DOHH2 (cell line): ENCODE measurements at regions not wholly inside any gene's neighbourhood (a gene's known extent, or its start where the extent isn't known, plus 50 kb on each side); places are given as distances from the start of the nearest gene placed in this dataset.
"Not testable (repeated sequence)": the region's sequence is repeated elsewhere in the genome, so short reads cannot be mapped to it uniquely, and the experiment has no call there.

Experiments
- H3F3A ChIP-seq: fragments of 200-600 bp; sonication (generic), shearing (Covaris generic); 2 replicates; pipeline ENCODE4 v1.6.0; 2016; ENCODE audit warnings: antibody characterized with exemption, mild to moderate bottlenecking; ENCODE audit not compliant: control insufficient read depth, insufficient read depth
- H3K27ac ChIP-seq: fragments of 200-600 bp; sonication (generic); 2 replicates; pipeline ENCODE4 v1.5.1; 2014; ENCODE audit warnings: low read depth, mild to moderate bottlenecking, low read length, moderate library complexity
- H3K27me3 ChIP-seq: fragments of 200-600 bp; sonication (generic); 2 replicates; pipeline ENCODE4 v1.6.1; 2014; ENCODE audit warnings: mild to moderate bottlenecking, low read length, mixed read lengths; ENCODE audit not compliant: control insufficient read depth
- H3K36me3 ChIP-seq: fragments of 200-600 bp; sonication (generic); 2 replicates; pipeline ENCODE4 v1.6.1; 2014; ENCODE audit warnings: mild to moderate bottlenecking, low read length, moderate library complexity, mixed read lengths; ENCODE audit not compliant: control insufficient read depth
- H3K4me1 ChIP-seq: fragments of 200-600 bp; sonication (generic); 2 replicates; pipeline ENCODE4 v1.6.1; 2014; ENCODE audit warnings: mild to moderate bottlenecking, low read length, mixed read lengths; ENCODE audit not compliant: control insufficient read depth
- H3K4me2 ChIP-seq: fragments of 200-600 bp; sonication (generic); 2 replicates; pipeline ENCODE4 v1.6.0; 2014; ENCODE audit warnings: mild to moderate bottlenecking, low read length, moderate library complexity
- H3K4me3 ChIP-seq: fragments of 200-600 bp; sonication (generic); 2 replicates; pipeline ENCODE4 v1.5.1; 2014; ENCODE audit warnings: mild to moderate bottlenecking, low read length, mixed read lengths
- H3K79me2 ChIP-seq: fragments of 200-600 bp; sonication (generic); 2 replicates; pipeline ENCODE4 v1.6.1; 2014; ENCODE audit warnings: mild to moderate bottlenecking, low read length, mixed read lengths; ENCODE audit not compliant: control insufficient read depth
- H3K9me2 ChIP-seq: fragments of 200-600 bp; sonication (generic); replicated peaks from 2 replicates; pipeline ENCODE4 v1.6.1; 2014; ENCODE audit warnings: mild to moderate bottlenecking, low read length, mixed read lengths; ENCODE audit not compliant: control insufficient read depth
- H3K9me3 ChIP-seq: fragments of 200-600 bp; sonication (generic); 2 replicates; pipeline ENCODE4 v1.6.1; 2014; ENCODE audit warnings: antibody characterized with exemption, low read length, mixed read lengths; ENCODE audit not compliant: control insufficient read depth, insufficient read depth
- H4K20me1 ChIP-seq: fragments of 200-600 bp; sonication (generic); 2 replicates; pipeline ENCODE4 v1.6.0; 2014; ENCODE audit warnings: low read depth, mild to moderate bottlenecking, antibody characterized with exemption, low read length, moderate library complexity; ENCODE audit not compliant: control insufficient read depth, insufficient read depth
- EZH2phosphoT487 ChIP-seq: fragments of 200-600 bp; sonication (generic); IDR thresholded peaks from 2 replicates; pipeline ENCODE4 v1.6.1; 2017; ENCODE audit warnings: borderline replicate concordance, mild to moderate bottlenecking, antibody characterized with exemption, low read length, moderate library complexity, mixed read lengths
- TF ChIP-seq, protein P1 (sequence below): fragments of 200-600 bp; sonication (generic); IDR thresholded peaks from one replicate; pipeline ENCODE4 v1.5.1; 2014; ENCODE audit warnings: antibody characterized with exemption, mild to moderate bottlenecking, low read depth, low read length; ENCODE audit not compliant: poor library complexity, severe bottlenecking

DNA sequence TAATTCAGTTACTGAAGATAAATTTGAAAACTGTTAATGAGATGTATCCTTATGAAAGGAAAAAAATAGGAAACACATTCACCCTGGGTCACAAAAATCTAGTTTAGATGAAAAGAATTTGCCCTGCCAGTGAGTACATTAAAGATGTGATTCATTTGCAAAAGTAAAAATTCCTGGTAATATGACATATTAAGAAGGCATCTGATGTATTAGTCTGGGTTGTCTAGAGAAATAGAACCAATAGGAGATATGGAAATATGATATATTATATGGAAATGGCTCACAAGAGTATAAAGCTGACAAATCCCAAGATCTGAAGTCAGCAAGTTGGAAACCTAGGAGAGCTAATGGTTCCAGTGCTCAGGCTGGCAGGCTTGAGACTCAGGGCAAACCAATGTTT is 153.8 kb downstream of the MRPL39 start:
- peaks cover 16% of the 10 kb centered on the region; the same call in 1 of the 2 replicates for H3K9me3 ChIP-seq
- no peaks in the 10 kb centered on the region for H3K9me2 ChIP-seq
- TF ChIP-seq EZH2phosphoT487 = no peak
- TF ChIP-seq, protein P1, sequence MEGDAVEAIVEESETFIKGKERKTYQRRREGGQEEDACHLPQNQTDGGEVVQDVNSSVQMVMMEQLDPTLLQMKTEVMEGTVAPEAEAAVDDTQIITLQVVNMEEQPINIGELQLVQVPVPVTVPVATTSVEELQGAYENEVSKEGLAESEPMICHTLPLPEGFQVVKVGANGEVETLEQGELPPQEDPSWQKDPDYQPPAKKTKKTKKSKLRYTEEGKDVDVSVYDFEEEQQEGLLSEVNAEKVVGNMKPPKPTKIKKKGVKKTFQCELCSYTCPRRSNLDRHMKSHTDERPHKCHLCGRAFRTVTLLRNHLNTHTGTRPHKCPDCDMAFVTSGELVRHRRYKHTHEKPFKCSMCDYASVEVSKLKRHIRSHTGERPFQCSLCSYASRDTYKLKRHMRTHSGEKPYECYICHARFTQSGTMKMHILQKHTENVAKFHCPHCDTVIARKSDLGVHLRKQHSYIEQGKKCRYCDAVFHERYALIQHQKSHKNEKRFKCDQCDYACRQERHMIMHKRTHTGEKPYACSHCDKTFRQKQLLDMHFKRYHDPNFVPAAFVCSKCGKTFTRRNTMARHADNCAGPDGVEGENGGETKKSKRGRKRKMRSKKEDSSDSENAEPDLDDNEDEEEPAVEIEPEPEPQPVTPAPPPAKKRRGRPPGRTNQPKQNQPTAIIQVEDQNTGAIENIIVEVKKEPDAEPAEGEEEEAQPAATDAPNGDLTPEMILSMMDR = no peak
- no peak overlapping the region for H3K4me3 ChIP-seq
- H4K20me1 ChIP-seq = no peaks in the 10 kb centered on the region
- H3K36me3 ChIP-seq = peaks cover under 1% of the 10 kb centered on the region; the same call in 1 of the 2 replicates
- H3K4me2 ChIP-seq = no peak overlapping the region
- no peaks in the 10 kb centered on the region for H3K79me2 ChIP-seq
- H3K27ac ChIP-seq = no peak overlapping the region
- H3K4me1 ChIP-seq = peaks cover 20% of the 10 kb centered on the region
- H3K27me3 ChIP-seq = no peaks in the 10 kb centered on the region
- H3F3A ChIP-seq = no peaks in the 10 kb centered on the region

DNA sequence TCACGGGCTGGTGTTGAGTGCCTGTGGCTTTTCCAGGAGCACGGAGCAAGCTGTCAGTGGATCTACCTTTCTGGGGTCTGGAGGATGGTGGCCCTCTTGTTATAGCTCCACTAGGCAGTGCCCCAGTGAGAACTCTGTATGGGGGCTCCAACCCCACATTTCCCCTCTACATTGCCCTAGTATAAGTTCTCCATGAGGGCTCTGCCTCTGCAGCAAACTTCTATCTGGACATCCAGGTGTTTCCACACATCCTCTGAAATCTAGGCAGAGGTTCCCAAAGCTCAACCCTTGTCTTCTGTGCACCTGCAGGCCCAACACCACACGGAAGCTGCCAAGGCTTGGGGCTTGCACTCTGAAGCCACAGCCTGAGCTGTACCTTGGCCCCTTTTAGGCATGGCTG is 157.3 kb downstream of the MRPL39 start:
- Histone ChIP-seq H3K4me2 (no peak overlapping the region), H3K4me3 (no peak overlapping the region), H3K9me2 (no peaks in the 10 kb centered on the region), H3K27me3 (no peaks in the 10 kb centered on the region), H3F3A (no peaks in the 10 kb centered on the region), H3K4me1 (no peaks in the 10 kb centered on the region), H3K79me2 (no peaks in the 10 kb centered on the region), H3K27ac (no peak overlapping the region), H3K9me3 (peaks cover 18% of the 10 kb centered on the region; the same call in 1 of the 2 replicates), H3K36me3 (no peaks in the 10 kb centered on the region), H4K20me1 (no peaks in the 10 kb centered on the region)
- TF ChIP-seq, protein P1 = no peak
- no peak for TF ChIP-seq EZH2phosphoT487

DNA sequence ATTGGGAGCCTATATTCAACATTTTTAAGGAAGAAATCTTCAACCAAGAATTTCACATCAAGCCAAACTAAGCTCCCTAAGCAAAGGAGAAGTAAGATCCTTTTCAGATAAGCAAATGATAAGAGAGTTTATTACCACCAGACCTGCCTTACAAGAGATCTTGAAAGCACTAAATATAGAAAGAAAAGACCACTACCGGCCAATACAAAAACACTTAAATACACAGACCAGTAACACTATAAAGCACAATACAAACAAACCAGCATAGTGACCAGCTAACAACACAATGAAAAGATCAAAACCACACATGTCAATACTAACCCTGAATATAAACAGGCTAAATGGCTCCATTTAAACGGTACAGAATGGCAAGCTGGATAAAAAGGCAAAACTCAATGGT is 165.4 kb downstream of the MRPL39 start:
- no peak for TF ChIP-seq EZH2phosphoT487
- TF ChIP-seq, protein P1 = no peak
- Histone ChIP-seq H3K27ac (no peak overlapping the region), H3F3A (no peaks in the 10 kb centered on the region), H3K27me3 (no peaks in the 10 kb centered on the region), H3K36me3 (no peaks in the 10 kb centered on the region), H3K79me2 (no peaks in the 10 kb centered on the region), H3K9me3 (no peaks in the 10 kb centered on the region; the same call in 1 of the 2 replicates), H3K9me2 (no peaks in the 10 kb centered on the region), H3K4me3 (no peak overlapping the region), H3K4me2 (no peak overlapping the region), H3K4me1 (no peaks in the 10 kb centered on the region; the same call in 1 of the 2 replicates), H4K20me1 (no peaks in the 10 kb centered on the region)

DNA sequence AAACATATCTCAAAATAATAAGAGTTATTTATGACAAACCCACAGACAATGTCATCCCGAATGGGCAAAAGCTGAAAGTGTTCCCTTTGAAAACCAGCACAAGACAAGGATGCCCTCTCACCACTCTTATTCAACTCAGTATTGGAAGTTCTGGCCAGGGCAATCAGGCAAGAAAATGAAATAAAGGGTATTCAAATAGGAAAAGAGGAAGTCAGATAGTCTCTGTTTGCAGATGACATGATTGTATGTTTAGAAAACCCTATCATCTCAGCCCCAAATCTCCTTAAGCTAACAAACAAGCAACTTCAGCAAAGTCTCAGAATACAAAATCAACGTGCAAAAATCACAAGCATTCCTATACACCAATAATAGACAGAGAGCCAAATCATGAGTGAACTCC is 169.8 kb downstream of the MRPL39 start:
- not testable (repeated sequence) for H3K4me2 ChIP-seq, H3K36me3 ChIP-seq, H3K27ac ChIP-seq, H3K9me3 ChIP-seq, H3F3A ChIP-seq, H4K20me1 ChIP-seq, H3K4me1 ChIP-seq, H3K9me2 ChIP-seq, H3K4me3 ChIP-seq, H3K79me2 ChIP-seq, H3K27me3 ChIP-seq
